DOHH2 (cell line): ENCODE measurements at regions not wholly inside any gene's neighbourhood (a gene's known extent, or its start where the extent isn't known, plus 50 kb on each side); places are given as distances from the start of the nearest gene placed in this dataset.

Source experiments
- EZH2phosphoT487 ChIP-seq: fragments of 200-600 bp; sonication (generic); IDR thresholded peaks from 2 replicates; pipeline ENCODE4 v1.6.1; 2017; ENCODE audit warnings: borderline replicate concordance, mild to moderate bottlenecking, antibody characterized with exemption, low read length, moderate library complexity, mixed read lengths
- TF ChIP-seq, protein P1 (sequence below): fragments of 200-600 bp; sonication (generic); IDR thresholded peaks from one replicate; pipeline ENCODE4 v1.5.1; 2014; ENCODE audit warnings: antibody characterized with exemption, mild to moderate bottlenecking, low read depth, low read length; ENCODE audit not compliant: poor library complexity, severe bottlenecking

DNA sequence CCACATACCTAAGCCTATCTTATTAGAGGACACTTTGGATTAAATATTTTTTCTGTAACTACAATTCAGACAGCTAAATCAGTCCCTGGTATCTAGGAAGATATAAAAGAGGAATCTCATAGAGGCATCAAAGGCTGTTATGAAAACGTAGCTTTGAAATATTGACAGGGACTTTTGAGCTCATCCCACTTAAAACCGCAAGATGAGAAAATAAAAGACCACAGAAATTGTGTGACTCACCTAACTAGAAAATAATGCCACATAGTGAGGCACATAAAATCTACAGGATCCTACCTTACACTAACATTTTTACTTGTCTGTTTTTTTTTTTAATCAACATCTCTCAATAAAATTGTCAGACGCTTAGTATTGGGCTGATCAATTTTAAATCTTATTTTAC lies 686.5 kb upstream of the COX7C start:
- TF ChIP-seq, protein P1, sequence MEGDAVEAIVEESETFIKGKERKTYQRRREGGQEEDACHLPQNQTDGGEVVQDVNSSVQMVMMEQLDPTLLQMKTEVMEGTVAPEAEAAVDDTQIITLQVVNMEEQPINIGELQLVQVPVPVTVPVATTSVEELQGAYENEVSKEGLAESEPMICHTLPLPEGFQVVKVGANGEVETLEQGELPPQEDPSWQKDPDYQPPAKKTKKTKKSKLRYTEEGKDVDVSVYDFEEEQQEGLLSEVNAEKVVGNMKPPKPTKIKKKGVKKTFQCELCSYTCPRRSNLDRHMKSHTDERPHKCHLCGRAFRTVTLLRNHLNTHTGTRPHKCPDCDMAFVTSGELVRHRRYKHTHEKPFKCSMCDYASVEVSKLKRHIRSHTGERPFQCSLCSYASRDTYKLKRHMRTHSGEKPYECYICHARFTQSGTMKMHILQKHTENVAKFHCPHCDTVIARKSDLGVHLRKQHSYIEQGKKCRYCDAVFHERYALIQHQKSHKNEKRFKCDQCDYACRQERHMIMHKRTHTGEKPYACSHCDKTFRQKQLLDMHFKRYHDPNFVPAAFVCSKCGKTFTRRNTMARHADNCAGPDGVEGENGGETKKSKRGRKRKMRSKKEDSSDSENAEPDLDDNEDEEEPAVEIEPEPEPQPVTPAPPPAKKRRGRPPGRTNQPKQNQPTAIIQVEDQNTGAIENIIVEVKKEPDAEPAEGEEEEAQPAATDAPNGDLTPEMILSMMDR, result no peak
- no peak for TF ChIP-seq EZH2phosphoT487
